ENCODE measurements at regions not wholly inside any gene's neighbourhood (a gene's known extent, or its start where the extent isn't known, plus 50 kb on each side); places are given as distances from the start of the nearest gene placed in this dataset.

DNA sequence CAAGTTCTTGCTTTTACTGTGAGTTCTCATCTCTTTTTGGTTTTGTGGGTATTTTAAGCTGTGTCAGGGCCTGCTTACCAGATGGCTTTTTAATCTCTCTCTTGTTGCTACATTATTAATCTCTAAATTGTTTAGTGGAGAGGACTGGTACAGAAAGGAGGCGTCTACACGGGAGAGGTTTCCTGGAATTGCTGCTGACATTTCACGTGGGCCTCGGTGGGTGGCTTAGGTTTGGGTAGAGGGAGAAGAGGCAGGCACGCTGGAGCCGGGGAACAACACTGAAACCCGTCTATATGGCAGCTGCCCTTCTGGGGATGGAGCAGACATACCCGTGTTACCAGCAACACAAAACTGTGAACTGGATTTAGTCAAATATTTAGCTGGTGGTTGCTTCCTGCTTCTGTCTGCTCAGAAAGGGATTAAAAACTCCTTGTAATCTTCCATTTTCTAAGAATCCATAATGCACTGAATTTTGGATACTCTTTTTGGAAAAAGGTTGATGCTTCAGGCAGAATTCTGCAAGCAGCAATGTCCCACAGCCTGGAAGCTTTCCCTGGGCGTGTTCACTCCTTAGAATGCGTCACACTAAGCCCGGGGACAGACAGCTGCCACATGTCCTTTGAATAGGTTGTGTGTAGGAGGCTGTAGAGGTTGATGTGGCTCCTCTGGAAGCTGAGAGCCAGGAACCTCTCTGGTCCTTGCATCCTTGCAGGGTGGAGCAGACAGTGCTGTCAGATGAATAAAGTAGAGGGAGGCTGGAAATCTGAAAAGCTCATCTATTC is 199.8 kb upstream of the GATB start:
- DNase-seq: no peak

DNA sequence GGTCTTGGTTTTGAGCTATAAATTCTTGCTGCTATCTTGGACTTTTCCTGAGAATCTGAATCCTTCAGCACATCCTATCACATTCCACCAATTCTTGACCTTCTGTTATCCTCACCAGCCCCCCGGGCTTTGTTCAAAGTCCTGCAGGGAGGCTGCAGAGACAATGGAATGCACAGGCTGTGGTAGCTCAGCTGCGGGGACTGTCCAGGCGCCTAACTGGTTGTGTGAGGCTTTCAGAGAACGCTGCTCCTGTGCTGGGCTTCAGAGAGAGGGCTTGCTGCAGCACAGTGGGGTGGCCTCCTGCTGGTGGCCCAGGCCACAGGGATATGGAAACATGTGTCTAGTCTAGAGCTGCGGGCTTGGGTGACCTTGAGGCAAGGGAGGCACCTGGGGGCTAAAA is 196.3 kb upstream of the GATB start:
- peak; percentile 32 for DNase-seq

DNA sequence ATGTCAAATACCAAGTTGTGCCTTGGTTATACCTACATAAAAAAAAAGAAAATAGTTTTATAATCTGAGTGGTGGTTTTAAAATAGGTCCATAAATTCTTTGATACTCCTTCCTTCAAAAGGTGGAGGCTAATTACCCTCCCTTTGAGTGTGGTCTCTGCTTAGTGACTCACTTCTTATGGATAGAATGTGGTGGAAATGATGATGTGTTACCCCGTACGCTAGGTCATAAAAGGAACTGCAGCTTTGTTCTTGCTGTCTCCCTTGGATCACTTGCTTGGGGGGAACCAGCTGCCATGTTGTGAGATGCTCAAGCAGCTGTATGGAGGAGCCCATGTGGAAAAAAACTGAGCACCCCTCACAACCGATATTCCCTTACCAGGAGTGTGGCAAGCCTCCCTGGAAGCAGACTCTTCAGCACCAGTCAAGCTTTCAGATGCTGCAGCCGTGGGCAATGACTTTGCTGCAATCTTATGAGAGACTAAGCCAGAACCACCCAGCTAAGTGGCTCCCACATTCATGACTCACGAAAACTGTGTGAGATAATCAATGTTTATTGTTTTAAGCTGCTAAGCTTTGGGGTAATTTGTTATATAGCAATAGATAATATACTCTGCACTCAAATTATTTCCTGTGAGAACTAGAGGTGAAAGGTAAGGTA is 195.0 kb upstream of the GATB start:
- DNase-seq: no peak

DNA sequence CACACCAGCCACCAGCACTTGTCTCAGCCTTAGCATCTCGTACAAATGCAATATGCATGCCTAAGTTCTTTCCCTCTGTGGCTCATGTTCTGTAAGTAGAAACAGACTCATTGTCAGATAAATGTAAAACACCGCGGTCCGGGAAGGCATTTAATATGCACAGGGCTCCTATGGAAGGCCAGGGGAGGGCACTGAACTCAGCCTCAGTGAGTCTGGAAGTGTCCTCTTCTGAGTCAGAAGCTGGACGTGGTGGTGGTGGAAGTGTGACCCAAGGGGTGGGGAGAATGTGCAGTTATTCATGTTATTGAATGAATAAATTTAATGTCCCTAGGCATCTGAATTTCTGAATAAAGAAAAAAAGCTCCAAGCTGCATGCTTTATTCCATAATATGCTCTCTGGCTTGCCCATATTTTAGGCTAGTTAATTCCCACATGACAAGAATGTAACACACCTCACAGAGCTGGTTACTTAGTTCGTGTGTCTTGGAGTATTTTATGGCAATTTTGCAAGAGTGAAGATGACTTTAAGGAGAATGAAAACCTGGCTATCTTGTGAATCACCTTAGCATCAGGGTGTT is 193.1 kb upstream of the GATB start:
- DNase-seq: no peak

DNA sequence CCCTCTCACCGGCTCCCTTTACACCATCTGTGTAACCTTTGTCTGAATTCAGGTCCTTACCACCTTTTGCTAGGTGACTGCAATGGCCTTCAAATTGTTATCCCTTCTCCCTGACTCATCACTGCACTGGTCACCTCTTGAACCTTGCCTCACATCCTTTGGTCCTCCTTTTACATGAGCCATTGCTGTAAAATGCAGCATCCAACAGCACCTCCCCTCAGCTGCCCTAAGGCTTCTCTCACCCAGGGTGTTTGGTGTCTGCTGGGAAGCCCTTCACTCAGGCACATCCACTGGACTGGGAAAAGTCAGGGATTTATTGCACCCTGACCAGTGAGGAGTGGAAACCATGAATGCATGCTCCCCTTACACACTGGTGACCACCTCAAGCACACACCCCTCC is 192.5 kb upstream of the GATB start:
- no peak for DNase-seq

DNA sequence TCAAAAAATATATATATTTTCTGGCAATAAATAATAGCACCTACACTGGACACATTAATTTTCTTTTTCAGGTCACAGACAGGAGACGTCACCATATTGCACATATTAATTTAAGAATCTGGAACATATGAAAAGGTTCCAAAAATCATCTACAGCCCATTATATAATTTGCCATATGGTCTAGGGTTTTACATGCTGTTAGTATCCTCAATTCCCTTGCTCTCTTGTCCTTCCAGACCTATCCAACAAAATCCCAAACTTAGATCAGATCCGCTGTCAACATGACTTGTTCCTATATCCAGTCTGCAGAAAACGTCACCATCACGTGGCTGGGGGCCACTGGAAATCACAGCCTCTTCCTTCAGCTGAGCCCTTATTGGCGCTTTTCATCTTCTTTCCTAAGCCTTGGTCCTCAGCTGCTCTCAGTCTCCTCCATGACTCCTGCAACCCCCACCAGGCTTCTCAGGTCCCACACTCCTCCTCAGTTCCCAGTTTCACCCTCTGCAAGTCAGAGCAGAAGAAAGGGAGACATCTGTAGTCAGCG is 192.0 kb upstream of the GATB start:
- no peak for DNase-seq

DNA sequence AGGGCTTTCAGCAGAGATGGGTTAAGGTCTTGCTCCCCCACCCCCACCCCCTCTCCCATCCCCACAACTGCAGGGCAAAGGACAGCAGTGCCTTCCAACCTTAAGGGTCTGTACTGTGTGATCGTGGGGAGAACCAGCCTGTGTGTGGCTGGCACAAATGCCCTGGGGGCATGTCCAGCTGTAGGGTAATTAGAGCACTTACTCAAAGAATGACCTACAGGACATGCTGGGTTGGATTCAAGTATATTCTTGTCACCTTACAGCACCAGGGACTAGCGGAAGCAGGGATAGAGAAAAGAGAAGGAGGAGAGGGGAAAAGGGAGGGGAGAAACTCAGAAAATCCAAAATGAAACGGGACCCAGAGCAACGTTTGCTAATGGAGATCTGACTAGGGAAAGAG is 191.3 kb upstream of the GATB start:
- DNase-seq: no peak

DNA sequence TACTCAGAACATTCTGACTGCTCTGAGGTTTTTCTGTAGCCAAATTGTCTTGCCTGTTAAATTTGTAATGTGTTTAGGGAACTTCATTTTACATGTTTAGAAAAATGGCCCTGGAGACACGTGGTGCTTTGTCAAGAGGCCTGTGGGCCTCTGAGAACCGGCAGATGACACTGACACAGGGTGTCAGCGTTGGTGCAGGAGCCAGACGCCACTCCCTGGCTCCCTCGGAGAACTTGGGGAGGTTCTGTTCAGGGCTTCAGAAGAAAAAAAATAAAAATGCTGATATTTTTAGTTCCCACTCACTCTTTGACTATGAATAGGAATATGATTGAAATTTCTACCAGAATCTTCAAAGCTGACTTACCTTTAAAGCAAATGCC is 190.9 kb upstream of the GATB start:
- DNase-seq: no peak

DNA sequence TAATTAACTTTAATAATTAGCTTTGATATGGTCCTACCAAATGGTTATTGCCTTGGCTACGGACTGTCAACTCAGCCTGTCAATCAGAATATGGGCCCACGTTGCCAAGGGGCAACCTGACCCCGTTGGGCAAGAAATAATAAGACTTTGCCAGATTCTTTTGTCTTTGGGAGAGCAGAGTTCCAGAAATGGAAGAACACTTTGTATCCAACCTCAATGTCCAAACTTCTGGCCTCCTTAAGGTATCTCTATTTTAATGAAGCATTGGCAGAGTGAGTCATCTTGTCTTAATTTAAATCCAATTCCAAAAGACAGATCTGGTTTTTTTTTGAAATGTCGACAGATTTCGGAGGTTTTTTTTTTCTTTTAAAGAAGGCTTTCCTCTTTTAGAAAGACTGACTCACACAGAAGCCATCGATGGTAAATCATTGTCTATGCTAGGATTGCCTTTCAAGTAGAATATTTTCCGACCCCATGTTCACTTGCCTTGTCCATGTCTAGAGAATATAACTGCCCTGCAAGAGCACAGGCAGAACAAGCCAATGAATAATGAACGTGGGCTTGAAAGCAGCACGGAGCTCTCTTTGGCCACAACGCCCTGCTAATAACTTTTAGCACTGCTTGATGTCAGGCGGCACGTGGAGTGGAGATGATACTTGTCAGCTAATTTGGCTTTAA is 190.3 kb upstream of the GATB start:
- peak; percentile 19 for DNase-seq

DNA sequence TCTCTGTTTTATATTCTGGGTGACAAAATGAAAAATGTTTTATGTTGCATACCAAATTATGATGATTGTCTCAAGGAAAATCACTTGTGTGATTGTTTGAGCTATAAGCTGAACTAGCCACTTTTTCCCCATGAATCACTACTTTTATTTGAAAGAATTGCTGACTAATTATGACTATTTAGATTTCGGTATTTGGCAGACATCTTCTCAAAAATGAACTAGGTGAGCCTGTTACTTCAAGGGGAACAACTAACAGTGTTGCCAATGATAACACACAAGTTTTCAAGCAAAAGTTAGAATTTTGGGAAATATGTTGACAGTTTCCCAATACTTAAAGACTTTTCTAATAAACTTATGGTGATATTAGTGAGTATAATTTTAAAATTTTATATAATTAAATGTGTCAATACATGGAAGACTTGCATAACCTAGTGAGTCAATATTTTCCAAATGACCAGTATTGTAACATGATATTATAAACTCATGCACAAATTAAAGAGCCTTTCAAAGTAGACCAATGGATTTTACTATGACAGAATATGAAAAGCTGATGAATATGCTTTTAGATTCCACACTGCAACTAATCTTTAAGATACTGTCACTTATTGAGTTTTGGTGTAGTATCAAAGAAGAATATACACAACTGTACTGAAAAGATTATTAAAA is 187.7 kb upstream of the GATB start:
- peak; percentile 17 for DNase-seq

DNA sequence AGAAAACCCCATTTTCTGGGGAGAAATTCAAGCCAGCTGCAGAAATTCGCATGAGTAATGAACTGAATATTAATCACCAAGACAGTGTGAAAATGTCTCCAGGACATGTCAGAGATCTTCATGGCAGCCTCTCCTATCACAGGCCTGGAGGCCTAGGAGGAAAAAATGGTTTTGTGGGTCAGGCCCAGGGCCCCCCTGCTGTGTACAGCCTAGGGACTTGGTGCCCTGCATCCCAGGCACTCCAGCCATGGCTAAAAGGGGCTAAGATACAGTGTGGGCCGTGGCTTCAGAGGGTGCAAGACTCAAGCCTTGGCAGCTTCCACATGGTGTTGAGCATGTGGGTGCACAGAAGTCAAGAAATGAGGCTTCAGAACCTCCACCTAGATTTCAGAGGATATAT is 185.9 kb upstream of the GATB start:
- DNase-seq: no peak

DNA sequence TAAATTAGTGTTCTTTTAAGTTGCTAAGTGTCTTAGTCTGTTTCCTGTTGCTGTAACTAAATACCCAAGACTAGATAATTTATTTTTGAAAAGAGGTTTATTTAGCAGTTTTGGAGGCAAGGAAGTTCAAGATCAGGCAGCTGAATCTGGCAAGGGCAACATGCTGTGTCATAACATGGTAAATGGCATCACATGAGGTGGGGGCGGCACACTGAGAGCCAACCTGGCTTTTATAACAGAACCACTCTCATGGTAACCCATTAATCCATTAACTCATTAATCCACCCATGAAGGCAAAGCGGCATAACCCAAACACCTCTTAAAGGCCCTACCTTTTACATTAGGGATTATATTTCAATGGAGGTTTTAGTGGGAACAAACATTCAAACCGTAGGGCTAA is 182.2 kb upstream of the GATB start:
- no peak for DNase-seq

DNA sequence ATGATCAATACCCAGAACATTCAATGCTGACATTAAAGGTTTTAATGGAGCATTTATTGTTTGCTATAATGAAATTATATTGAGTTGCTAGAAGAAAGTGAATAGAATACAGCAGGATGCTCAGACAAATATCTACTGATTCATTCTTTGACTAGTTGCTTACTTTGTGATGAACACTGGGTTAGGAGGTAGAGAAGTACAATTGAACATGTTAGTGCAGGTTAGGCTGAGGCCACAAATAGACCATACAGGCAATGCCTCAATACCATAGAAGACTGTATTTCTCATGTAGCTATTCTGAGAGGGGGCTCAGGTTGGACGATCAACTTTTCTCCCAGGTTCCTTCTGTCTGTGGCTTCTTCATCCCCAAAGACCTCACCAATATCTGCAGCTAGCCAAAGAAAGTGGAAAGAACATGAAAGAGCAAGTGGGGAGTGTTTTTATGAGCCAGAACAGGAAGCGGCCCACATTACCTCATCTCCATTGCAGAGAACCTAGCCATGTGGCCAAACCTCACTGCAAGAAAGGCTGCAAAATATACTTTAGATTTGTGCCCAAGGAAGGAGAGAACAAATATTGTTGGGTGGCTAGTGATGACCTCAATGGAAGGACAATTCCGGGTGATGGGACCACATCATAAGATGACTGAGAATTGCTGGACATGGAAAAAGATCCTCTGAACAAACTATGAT is 180.3 kb upstream of the GATB start:
- no peak for DNase-seq

DNA sequence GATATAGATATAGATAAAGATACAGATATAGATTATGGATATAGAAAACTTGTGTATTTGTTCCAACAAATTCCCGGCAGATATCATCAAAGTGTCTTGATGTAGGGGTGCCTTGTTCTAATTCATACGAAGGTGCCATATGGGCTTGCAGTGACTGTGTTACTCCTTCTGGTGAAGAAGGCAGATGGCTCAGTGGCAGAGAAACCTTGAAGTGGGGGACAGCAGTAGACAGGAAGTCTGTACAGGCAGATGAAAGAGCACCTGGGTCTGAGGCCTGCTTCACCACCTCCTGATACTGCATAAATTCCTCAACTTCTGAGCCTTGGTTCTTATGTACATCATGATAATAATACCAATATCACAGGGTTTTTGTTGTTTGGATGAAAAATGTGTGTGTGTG is 179.5 kb upstream of the GATB start:
- DNase-seq: no peak

DNA sequence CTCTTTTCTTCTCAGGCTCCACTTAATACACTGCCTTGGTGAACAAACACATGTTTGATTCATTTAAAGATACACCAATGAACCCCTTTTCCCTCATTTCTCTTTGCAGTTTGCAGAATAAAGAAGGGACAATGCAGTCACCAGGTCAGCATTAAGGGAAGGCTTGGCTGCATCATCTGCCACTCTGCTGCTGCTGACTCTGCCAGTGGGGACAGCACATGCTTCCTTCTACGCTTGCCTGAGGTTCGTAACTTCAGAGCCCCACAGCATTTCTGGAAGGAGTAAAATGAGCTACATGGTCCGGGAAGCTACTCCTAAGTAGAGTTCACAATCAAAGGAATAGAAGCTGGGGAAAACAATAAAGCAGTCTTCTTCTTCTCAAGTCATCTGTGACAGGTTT is 178.9 kb upstream of the GATB start:
- no peak for DNase-seq

DNA sequence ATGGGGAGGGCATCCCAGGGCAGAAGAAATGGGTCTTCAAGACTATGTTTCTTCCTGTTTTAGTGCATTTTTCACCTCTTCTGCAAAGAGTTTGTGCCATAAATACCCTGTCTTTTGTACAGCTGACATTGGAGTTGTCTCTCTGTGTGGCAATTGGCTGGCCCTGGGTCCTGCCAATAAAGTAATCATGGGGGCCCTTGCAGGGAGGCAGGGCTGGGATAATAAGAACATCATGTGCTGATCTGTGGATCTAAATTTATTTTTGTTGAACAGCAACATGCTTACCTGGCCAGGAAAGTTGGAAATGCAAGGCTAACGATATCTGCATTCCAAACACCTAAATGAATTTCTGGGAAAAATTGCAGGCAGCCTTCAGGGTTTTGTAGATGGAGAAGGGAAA is 174.6 kb upstream of the GATB start:
- DNase-seq: no peak

DNA sequence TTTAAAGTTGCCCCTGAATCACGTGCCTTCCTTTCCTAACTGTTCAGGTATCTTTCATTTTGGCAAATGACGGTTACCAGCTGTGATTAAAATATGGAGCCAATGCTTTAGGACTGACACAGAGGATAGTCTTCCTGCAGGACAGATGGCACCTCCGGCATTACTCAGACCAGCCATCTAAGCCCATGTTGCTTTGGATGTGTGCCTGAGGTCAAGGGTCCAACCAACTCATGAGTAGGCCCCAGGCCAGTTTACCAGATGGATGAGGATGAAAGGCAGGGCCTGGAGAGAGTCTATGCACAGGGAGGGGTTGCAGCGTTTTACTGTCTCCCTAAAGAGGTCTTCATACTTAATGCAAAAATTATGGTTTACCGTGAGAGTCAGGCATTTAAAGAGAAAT is 174.0 kb upstream of the GATB start:
- DNase-seq: no peak

DNA sequence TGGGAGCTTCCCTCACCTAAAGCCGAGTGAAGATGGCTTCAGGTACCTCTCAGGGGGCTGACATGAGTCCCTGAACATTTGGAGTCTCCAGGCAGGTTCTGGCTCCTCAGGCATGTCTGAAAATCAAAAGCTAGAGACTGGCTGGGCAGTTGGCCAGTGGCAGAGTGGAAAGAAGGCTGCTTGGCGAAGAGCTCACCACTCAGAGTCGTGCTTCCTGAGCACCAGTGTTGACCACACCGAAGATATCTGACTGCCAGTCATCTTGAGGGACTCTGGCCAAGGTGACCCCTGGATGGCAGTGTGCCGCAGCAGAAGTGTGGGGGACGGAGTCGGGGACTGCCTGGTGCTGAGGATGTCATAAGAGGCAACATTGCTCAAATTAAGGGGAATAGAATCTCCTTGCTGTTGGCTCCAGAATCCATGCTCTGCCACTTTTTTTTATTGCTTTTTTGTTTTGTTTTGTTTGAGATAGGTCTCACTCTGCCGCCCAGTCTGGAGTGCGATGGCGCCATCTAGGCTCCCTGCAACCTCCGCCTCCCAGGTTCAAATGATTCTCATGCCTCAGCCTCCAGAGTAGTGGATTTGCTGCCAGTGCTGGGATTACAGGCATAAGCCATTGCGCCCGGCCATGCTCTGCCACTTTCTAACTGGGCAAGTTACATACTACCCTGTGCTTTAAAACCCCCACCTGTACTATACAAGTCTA is 172.5 kb upstream of the GATB start:
- DNase-seq: no peak

DNA sequence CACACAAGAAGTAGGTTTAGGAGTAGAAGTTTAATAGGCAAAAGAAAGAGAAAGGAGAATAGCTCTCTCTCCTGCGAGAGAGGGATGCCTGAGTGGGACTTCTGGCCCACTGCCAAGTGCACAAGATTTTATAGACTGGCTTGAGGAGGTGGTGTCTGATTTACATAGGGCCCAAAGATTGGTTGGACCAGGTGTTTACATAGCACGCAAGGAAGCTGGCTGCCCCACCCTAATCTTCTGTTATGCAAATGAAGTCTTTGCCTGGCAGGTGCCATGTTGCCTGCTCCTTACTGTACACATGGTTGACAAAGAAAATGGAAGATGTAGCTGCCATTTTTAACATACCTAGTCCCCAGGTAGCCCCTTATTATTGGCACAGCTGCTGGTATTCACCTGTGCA is 170.8 kb upstream of the GATB start:
- no peak for DNase-seq

DNA sequence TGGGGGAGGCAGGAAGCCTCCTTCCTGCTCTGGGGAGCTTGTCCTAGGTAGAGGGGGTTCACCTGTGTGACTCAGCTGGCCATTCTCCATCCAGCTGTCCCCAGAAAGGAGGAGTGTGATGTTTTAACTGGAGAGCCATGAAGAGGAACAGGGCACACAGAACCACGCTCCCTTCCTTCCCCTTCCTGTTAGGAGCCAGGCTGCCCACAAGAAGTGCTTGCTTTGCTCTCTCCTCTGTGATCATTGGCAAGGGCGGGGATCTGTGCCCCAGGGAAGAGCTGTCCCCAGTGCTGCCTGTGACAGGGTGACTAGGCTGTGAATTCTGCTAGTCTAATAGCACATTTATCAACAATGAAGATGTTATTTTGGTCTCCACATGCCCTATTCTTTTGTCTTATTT is 169.6 kb upstream of the GATB start:
- no peak for DNase-seq

DNA sequence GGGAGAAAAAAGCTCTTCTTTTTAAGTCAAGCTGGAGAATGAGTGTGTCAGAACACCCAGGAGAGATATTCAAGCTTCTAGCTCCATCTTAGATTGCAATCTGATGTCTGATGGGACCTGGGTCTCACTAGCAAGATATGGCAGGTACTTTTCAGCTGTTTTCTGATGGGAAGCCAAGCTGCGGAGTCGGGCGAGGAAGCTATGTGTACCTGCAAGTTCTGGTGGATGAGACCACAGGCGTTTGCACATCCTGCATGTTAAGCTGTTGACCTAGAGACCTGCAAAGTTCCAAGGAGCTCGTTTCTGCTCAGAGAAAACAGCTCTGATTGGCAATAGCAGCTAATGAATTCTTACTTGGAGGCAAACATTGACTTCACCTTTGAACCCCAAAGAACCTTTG is 167.3 kb upstream of the GATB start:
- no peak for DNase-seq

DNA sequence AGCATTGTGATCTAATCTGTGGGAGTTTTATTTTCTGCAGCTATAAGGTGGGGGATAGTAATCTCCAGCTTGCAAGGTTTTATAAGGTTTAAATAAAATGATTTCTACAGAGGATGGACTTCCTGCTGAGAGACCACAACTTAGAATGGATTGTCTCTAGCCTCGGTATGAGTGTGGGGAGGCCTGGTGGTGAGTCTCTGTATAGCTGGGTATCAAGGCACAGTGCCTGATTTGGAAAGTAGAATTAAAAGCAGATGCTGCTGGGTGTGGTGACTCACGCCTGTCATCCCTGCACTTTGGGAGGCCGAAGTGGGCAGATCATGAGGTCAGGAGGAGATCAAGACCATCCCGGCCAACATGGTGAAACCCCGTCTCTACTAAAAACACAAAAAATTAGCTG is 162.0 kb upstream of the GATB start:
- DNase-seq: peak; percentile 25
